ENCODE measurements at regions not wholly inside any gene's neighbourhood (a gene's known extent, or its start where the extent isn't known, plus 50 kb on each side); places are given as distances from the start of the nearest gene placed in this dataset.

GRCh38 chr7:121774563-121774962 lies 98.4 kb upstream of the PTPRZ1 start:
- in situ Hi-C loops (cut with HindIII; ENCODE audit: low sequenced_read_pairs): loop anchor here (25.0 kb wide), 1 partner anchor 238 kb away; no protein-coding TSS in a partner anchor

DNA sequence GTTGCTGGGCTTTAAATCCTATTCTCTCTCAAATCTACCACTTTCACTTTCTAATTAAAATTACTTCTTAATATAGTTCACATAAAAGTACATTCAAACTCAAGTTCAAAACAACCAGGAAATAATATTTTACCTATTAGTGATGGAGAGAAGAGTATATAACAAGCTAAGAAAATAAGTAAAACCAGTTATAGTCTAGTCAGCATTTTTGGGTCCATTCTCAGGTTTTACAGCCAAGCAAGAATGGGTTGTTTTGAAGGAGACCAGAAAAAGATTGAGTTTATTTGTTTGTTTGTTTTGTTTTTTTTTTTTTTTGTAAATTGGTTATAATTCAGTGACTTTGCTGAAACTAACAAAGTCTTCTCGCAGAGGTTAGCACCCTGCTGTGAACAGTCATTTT lies 106.3 kb upstream of the PTPRZ1 start:
- in situ Hi-C loops (cut with HindIII; ENCODE audit: low sequenced_read_pairs): loop anchor here (25.0 kb wide), 1 partner anchor 246 kb away; no protein-coding TSS in a partner anchor
- H3K4me3 ChIP-seq (ENCODE audit: low read depth, low read length): no peak overlapping the region
- no peak for DNase-seq (ENCODE audit: low read depth)
- TF ChIP-seq, protein P1, sequence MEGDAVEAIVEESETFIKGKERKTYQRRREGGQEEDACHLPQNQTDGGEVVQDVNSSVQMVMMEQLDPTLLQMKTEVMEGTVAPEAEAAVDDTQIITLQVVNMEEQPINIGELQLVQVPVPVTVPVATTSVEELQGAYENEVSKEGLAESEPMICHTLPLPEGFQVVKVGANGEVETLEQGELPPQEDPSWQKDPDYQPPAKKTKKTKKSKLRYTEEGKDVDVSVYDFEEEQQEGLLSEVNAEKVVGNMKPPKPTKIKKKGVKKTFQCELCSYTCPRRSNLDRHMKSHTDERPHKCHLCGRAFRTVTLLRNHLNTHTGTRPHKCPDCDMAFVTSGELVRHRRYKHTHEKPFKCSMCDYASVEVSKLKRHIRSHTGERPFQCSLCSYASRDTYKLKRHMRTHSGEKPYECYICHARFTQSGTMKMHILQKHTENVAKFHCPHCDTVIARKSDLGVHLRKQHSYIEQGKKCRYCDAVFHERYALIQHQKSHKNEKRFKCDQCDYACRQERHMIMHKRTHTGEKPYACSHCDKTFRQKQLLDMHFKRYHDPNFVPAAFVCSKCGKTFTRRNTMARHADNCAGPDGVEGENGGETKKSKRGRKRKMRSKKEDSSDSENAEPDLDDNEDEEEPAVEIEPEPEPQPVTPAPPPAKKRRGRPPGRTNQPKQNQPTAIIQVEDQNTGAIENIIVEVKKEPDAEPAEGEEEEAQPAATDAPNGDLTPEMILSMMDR (IDR thresholded peaks at IDR 0.05; ENCODE audit: low read depth, low read length, missing control alignments): no peak

More at GRCh38 chr7:121774563-121774962, 98.4 kb upstream of the PTPRZ1 start:
- H3K4me3 ChIP-seq (ENCODE audit: low read depth, low read length): no peak overlapping the region
- TF ChIP-seq, protein P1 (IDR thresholded peaks at IDR 0.05; ENCODE audit: low read depth, low read length, missing control alignments): no peak
- DNase-seq (ENCODE audit: low read depth): no peak

DNA sequence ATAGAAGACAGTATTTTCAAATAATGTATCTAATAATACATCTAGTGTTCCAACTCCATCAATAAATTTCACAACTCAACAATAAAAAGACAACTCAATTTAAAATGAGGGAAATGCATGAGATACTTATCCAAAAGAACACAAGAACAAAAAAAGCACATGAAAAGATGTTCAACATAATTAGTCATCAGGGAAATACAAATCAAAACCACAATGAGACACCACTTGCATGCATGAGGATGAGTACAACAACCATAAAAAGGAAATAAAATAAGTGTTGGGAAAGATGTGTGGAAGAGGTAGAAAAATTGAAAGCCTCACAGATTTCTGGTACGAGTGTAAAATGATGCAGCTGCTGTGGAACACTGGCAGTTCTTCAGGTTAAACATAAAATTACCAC lies 111.6 kb upstream of the PTPRZ1 start:
- in situ Hi-C loops (cut with HindIII; ENCODE audit: low sequenced_read_pairs): loop anchor here (25.0 kb wide), 1 partner anchor 251 kb away; no protein-coding TSS in a partner anchor
- H3K4me3 ChIP-seq (ENCODE audit: low read depth, low read length): no peak overlapping the region
- DNase-seq (ENCODE audit: low read depth): no peak
- TF ChIP-seq, protein P1 (IDR thresholded peaks at IDR 0.05; ENCODE audit: low read depth, low read length, missing control alignments): no peak

DNA sequence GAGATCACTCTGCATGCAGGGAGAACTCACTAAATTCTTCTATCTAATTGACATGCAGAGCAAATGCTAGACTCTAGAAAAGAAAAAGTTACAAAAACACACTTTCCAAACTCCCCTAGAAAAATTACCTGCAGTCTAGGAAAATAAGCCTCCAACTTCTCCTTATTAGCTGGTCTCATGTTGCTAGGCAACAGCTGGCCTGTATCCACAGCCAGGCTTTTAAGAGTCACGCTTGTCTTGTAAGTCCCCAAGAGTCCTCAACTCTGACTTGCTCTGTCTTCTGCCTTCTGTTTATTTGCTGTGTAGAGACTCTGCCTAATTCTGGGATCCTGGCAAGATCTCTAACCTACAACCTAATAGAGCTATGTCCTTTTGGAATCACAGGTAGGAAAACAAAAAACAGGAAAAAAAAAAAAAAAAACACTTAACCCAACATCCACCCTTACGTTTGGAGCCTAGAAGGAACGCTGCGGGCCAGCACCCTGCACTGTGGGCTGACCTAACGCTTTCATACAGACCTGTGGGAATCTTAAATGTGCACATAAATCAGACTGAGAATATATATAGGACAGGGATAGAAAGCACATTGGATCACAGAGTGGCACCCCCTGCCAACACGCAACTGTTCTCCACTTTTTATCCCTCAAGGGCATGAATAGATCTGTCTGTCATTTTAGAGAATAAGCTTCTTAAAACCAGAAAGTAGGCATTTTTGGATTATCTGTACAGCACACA lies 117.0 kb upstream of the PTPRZ1 start:
- no peak overlapping the region for H3K4me3 ChIP-seq (ENCODE audit: low read depth, low read length)
- in situ Hi-C loops (cut with HindIII; ENCODE audit: low sequenced_read_pairs): loop anchor here (25.0 kb wide), 1 partner anchor 256 kb away; no protein-coding TSS in a partner anchor
- TF ChIP-seq, protein P1 (IDR thresholded peaks at IDR 0.05; ENCODE audit: low read depth, low read length, missing control alignments): no peak
- no peak for DNase-seq (ENCODE audit: low read depth)

DNA sequence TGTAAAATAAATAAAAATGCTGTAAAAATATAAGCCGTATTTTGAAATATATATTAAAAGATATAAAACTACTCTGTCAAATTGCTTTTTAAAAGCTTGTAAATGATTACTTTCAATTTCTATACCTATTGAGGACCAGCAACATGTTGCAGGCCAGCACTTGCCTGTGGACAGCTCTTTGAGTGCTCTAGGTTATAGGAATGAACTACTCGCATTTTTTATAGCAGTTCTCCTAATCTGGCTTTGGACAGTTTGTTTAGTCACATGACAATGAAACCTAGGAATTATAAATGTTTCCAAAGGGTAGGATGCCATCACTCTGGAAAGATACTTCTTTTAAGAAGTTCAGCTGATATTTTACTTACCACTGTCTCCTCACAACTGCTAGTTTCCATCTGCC lies 117.7 kb upstream of the PTPRZ1 start:
- TF ChIP-seq, protein P1 (IDR thresholded peaks at IDR 0.05; ENCODE audit: low read depth, low read length, missing control alignments): no peak
- no peak for DNase-seq (ENCODE audit: low read depth)
- no peak overlapping the region for H3K4me3 ChIP-seq (ENCODE audit: low read depth, low read length)
- in situ Hi-C loops (cut with HindIII; ENCODE audit: low sequenced_read_pairs): loop anchor here (25.0 kb wide), 1 partner anchor 257 kb away; no protein-coding TSS in a partner anchor

DNA sequence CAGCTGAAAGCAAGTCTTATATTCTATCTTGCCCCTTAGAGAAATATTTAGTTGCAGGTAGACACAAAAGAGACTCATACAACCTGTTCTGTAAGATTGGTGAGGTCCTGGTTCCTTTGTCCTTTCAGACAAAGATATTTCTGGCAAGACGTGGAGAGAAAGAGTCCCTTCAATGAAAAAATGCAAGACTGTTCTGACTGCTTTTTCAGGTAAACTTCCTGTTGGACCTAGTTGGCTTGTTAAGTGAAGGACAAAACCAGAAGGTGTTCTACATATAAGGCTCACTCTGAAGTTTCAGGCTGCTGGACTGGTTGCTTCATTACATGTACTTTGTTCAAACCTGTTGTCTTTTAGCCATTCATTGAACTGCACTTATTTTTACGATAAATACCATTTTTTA lies 119.0 kb upstream of the PTPRZ1 start:
- no peak overlapping the region for H3K4me3 ChIP-seq (ENCODE audit: low read depth, low read length)
- in situ Hi-C loops (cut with HindIII; ENCODE audit: low sequenced_read_pairs): loop anchor here (25.0 kb wide), 1 partner anchor 258 kb away; no protein-coding TSS in a partner anchor
- DNase-seq (ENCODE audit: low read depth): no peak
- TF ChIP-seq, protein P1 (IDR thresholded peaks at IDR 0.05; ENCODE audit: low read depth, low read length, missing control alignments): no peak
